ENCODE measurements at regions not wholly inside any gene's neighbourhood (a gene's known extent, or its start where the extent isn't known, plus 50 kb on each side); places are given as distances from the start of the nearest gene placed in this dataset.

DNA sequence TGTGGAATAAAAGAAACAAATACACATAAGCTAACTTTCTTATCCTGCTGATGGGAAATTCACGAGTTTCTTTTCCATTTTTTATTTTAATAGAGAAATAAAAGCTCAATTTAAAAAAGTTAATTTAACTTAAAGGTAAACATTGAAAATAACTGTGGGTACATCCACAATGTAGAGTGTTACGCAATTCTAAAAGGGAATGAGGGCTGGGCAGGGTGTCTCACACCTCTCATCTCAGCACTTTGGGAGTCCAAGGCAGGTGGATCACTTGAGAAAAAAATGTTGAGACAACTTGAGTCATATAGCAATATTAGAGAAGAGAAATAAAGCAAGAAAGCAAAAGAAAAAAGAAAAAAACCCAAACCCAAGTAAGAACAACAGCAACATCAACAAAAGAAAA is 207.0 kb downstream of the DIPK2A start:
- no peak overlapping the region for H3K27ac ChIP-seq
- no peak overlapping the region for H3K4me3 ChIP-seq (ENCODE audit: low read depth, low read length)
- no peaks in the 10 kb centered on the region for H3K27me3 ChIP-seq (replicated peaks)
- in situ Hi-C loops (cut with HindIII; ENCODE audit: low pct_ligation_motif_present, low sequenced_read_pairs), result no loop called here
- no peaks in the 10 kb centered on the region for H3K36me3 ChIP-seq (replicated peaks)
- TF ChIP-seq, protein P1, sequence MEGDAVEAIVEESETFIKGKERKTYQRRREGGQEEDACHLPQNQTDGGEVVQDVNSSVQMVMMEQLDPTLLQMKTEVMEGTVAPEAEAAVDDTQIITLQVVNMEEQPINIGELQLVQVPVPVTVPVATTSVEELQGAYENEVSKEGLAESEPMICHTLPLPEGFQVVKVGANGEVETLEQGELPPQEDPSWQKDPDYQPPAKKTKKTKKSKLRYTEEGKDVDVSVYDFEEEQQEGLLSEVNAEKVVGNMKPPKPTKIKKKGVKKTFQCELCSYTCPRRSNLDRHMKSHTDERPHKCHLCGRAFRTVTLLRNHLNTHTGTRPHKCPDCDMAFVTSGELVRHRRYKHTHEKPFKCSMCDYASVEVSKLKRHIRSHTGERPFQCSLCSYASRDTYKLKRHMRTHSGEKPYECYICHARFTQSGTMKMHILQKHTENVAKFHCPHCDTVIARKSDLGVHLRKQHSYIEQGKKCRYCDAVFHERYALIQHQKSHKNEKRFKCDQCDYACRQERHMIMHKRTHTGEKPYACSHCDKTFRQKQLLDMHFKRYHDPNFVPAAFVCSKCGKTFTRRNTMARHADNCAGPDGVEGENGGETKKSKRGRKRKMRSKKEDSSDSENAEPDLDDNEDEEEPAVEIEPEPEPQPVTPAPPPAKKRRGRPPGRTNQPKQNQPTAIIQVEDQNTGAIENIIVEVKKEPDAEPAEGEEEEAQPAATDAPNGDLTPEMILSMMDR (IDR thresholded peaks at IDR 0.05; ENCODE audit: low read depth, low read length, missing control alignments), result no peak
- DNase-seq, result no peak

DNA sequence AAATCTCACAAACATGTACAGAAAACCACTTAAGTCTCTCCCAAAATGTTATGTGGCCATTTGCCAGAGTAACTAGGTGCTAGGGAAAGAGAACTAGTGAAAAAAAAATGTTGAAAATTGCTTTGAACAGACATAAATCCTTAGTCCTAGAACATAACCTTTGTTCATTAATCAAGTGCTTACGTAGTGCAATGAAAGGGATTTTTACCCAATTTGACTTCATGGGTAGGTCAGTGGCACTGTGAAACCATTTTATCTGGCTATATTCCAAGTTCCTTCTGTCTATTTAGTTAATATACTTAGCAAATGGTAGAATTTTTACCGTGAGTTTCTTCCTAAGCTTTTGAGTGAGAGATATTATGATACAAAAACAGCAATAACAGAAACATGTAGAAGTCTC is 209.4 kb downstream of the DIPK2A start:
- no peak for DNase-seq
- H3K27me3 ChIP-seq (replicated peaks), result no peaks in the 10 kb centered on the region
- H3K36me3 ChIP-seq (replicated peaks), result no peaks in the 10 kb centered on the region
- TF ChIP-seq, protein P1 (IDR thresholded peaks at IDR 0.05; ENCODE audit: low read depth, low read length, missing control alignments), result no peak
- no peak overlapping the region for H3K4me3 ChIP-seq (ENCODE audit: low read depth, low read length)
- H3K27ac ChIP-seq, result no peak overlapping the region
- in situ Hi-C loops (cut with HindIII; ENCODE audit: low pct_ligation_motif_present, low sequenced_read_pairs), result no loop called here

DNA sequence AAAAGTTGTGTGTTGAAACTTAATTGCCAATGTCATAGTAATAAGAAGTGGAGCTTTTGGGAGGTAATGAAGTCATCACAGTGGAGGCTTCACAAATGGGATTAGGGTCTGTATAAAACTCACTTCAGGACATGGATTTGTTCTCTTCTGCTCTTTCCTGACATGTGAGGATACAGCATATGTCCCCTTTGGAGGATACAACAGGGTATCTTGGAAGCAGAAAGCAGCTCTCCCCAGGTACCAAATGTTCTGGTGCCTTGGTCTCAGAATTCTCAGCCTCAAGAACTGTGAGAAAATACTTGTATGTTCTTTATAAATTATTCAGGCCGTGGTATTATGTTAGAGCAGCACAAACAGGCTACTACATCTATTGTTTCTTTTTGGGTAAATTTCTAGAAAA is 210.9 kb downstream of the DIPK2A start:
- DNase-seq, result no peak
- in situ Hi-C loops (cut with HindIII; ENCODE audit: low pct_ligation_motif_present, low sequenced_read_pairs), result no loop called here
- TF ChIP-seq, protein P1 (IDR thresholded peaks at IDR 0.05; ENCODE audit: low read depth, low read length, missing control alignments), result no peak
- Histone ChIP-seq H3K36me3 (replicated peaks) (no peaks in the 10 kb centered on the region), H3K27ac (no peak overlapping the region), H3K4me3 (ENCODE audit: low read depth, low read length) (no peak overlapping the region), H3K27me3 (replicated peaks) (no peaks in the 10 kb centered on the region)

DNA sequence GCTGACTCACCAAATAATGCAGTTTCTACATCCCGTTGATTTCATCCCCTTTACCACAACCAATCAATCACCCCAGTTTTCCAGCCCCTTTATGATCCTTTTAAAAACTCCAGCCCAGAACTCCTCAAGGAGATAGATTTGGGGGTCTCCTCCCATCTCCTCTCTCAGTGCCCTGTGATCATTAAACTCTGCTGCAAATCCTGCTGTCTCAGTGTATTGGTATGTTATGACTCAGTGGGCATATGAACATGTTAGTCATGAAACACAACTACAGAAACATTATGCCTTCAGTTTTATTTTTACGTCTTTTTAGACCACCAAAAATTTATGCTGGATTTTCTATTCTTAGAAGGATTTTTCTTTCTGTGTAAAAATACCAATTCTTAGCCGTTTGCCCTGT is 213.7 kb downstream of the DIPK2A start:
- in situ Hi-C loops (cut with HindIII; ENCODE audit: low pct_ligation_motif_present, low sequenced_read_pairs), result no loop called here
- no peak for DNase-seq
- H3K27ac ChIP-seq, result no peak overlapping the region

DNA sequence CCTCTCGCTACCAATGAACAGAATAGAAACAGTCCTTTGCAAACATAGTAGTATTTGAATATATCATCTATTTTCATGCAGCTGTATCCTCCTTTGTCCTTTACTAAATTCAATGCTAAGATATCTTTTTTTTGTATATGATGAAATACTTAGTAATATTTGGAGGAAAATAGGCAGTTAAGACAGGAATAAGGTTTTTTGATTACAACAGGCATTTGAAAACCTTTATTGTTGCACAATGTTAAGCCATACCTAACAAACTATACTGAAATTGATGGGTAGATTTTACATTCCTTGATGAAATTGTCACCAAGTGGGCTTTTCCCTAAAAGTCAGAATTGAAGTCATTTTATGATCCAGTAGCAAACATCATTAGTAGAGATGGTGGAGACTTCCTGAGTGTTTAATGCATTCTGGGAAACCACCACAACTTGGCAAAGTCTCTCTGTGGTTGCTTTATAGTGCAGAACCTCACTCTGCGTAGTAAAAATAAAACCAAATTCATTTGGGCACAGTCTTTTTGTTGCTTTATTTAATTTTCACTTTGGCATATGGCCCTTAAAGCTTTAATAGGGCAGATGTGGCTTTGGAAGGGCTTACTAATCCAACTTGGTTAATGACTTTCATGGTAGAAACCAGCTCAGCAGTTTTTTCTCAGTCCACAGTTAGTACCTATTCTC is 216.0 kb downstream of the DIPK2A start:
- TF ChIP-seq, protein P1 (IDR thresholded peaks at IDR 0.05; ENCODE audit: low read depth, low read length, missing control alignments), result no peak
- no peak overlapping the region for H3K4me3 ChIP-seq (ENCODE audit: low read depth, low read length)
- H3K27me3 ChIP-seq (replicated peaks), result no peaks in the 10 kb centered on the region
- DNase-seq, result no peak
- H3K36me3 ChIP-seq (replicated peaks), result no peaks in the 10 kb centered on the region
- no peak overlapping the region for H3K27ac ChIP-seq
- in situ Hi-C loops (cut with HindIII; ENCODE audit: low pct_ligation_motif_present, low sequenced_read_pairs), result no loop called here

More for the DNA sequence above, 213.7 kb downstream of the DIPK2A start:
- no peaks in the 10 kb centered on the region for H3K36me3 ChIP-seq (replicated peaks)
- TF ChIP-seq, protein P1 (IDR thresholded peaks at IDR 0.05; ENCODE audit: low read depth, low read length, missing control alignments), result no peak
- H3K4me3 ChIP-seq (ENCODE audit: low read depth, low read length), result no peak overlapping the region
- H3K27me3 ChIP-seq (replicated peaks), result no peaks in the 10 kb centered on the region

DNA sequence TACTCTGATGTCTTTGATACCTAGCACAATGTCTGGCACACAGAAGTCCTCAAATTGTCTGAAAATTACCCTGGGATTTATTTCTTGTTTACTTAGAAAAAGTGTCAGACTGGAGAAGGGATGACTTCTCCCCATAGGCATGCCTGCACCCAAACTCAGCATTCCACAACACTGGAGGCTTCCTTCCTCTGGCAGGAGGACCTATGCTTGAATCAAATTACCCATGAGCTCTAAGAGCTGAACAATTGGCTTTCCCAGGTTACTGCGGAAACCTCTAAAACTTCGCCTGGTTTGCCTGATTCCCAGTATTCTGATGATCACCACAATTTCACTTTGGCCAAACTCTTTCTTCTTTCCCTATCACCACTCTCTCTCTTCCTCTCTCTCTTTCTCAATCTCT is 217.4 kb downstream of the DIPK2A start:
- Histone ChIP-seq H3K4me3 (ENCODE audit: low read depth, low read length) (no peak overlapping the region), H3K36me3 (replicated peaks) (no peaks in the 10 kb centered on the region), H3K27ac (no peak overlapping the region), H3K27me3 (replicated peaks) (no peaks in the 10 kb centered on the region)
- TF ChIP-seq, protein P1 (IDR thresholded peaks at IDR 0.05; ENCODE audit: low read depth, low read length, missing control alignments), result no peak
- in situ Hi-C loops (cut with HindIII; ENCODE audit: low pct_ligation_motif_present, low sequenced_read_pairs), result no loop called here
- DNase-seq, result peak; percentile 51
